OCI-LY3 (cell line): ENCODE measurements at regions not wholly inside any gene's neighbourhood (a gene's known extent, or its start where the extent isn't known, plus 50 kb on each side); places are given as distances from the start of the nearest gene placed in this dataset.
"Not testable (repeated sequence)": the region's sequence is repeated elsewhere in the genome, so short reads cannot be mapped to it uniquely, and the experiment has no call there.

Experiments
- EZH2phosphoT487 ChIP-seq: fragments of 200-600 bp; shearing (Covaris generic); IDR thresholded peaks from 2 replicates; pipeline ENCODE4 v1.6.1; 2018; ENCODE audit warnings: antibody characterized with exemption, mixed run types, low read depth
- TF ChIP-seq, protein P1 (sequence below): fragments of 200-600, 300-600 bp; sonication (generic); IDR thresholded peaks from 2 replicates; pipeline ENCODE4 v1.5.1; 2014; ENCODE audit warnings: antibody characterized with exemption, low read length, low read depth

GRCh38 chr5:125691738-125692530 lies 731.3 kb upstream of the GRAMD2B start:
- TF ChIP-seq, protein P1, sequence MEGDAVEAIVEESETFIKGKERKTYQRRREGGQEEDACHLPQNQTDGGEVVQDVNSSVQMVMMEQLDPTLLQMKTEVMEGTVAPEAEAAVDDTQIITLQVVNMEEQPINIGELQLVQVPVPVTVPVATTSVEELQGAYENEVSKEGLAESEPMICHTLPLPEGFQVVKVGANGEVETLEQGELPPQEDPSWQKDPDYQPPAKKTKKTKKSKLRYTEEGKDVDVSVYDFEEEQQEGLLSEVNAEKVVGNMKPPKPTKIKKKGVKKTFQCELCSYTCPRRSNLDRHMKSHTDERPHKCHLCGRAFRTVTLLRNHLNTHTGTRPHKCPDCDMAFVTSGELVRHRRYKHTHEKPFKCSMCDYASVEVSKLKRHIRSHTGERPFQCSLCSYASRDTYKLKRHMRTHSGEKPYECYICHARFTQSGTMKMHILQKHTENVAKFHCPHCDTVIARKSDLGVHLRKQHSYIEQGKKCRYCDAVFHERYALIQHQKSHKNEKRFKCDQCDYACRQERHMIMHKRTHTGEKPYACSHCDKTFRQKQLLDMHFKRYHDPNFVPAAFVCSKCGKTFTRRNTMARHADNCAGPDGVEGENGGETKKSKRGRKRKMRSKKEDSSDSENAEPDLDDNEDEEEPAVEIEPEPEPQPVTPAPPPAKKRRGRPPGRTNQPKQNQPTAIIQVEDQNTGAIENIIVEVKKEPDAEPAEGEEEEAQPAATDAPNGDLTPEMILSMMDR: not testable (repeated sequence)
- TF ChIP-seq EZH2phosphoT487: not testable (repeated sequence)
